Liver (tissue), 8 donors: ENCODE measurements at regions not wholly inside any gene's neighbourhood (a gene's known extent, or its start where the extent isn't known, plus 50 kb on each side); places are given as distances from the start of the nearest gene placed in this dataset.

Experiments
- DNase-seq: peaks from one replicate; pipeline ENCODE4 v3.0.0-alpha.2; 2017; ENCODE audit warnings: low spot score
- H3K27ac ChIP-seq, 2 donors: one replicate each; pipeline ENCODE4 v1.7.0; 2013; ENCODE audit warnings: inconsistent platforms in 2 of 2, low read length in 2 of 2, control low read depth in 1 of 2, low read depth in 1 of 2, mild to moderate bottlenecking in 1 of 2
- H3K27me3 ChIP-seq, 4 donors: one replicate each; pipeline versions ENCODE4 v1.6.1 to v1.7.0; 2013; ENCODE audit warnings: low read length in 3 of 4, inconsistent platforms in 1 of 4, mild to moderate bottlenecking in 1 of 4, moderate library complexity in 1 of 4; ENCODE audit not compliant: control insufficient read depth in 4 of 4, insufficient read depth in 4 of 4
- H3K36me3 ChIP-seq, 4 donors: one replicate each; pipeline versions ENCODE4 v1.6.1 to v1.7.0; 2013; ENCODE audit warnings: low read length in 3 of 4, mild to moderate bottlenecking in 3 of 4, low read depth in 1 of 4, moderate library complexity in 1 of 4; ENCODE audit not compliant: control insufficient read depth in 4 of 4, insufficient read depth in 3 of 4
- H3K4me1 ChIP-seq, 4 donors: one replicate each; pipeline versions ENCODE4 v1.6.1 to v1.7.0; 2013; ENCODE audit warnings: low read length in 3 of 4, mild to moderate bottlenecking in 3 of 4, moderate library complexity in 1 of 4; ENCODE audit not compliant: control insufficient read depth in 4 of 4, insufficient read depth in 4 of 4
- H3K4me3 ChIP-seq, 3 donors: one replicate each; pipeline versions ENCODE4 v1.6.1 to v1.7.0; 2013; ENCODE audit warnings: low read length in 3 of 3, control low read depth in 1 of 3, low read depth in 1 of 3, mild to moderate bottlenecking in 1 of 3
- H3K9ac ChIP-seq, 2 donors: one replicate each; pipeline ENCODE4 v1.7.0; 2013; ENCODE audit warnings: low read length in 2 of 2, mild to moderate bottlenecking in 2 of 2, moderate library complexity in 2 of 2, control low read depth in 1 of 2, low read depth in 1 of 2
- H3K9me3 ChIP-seq, 4 donors: one replicate each; pipeline versions ENCODE4 v1.6.1 to v1.7.0; 2013; ENCODE audit warnings: low read length in 3 of 4; ENCODE audit not compliant: control insufficient read depth in 4 of 4
- ATF3 ChIP-seq: IDR thresholded peaks from 2 replicates; pipeline ENCODE4 v1.6.1; 2016; ENCODE audit warnings: antibody characterized with exemption
- CTCF ChIP-seq: fragments of 150-350 bp; IDR thresholded peaks from 2 replicates; pipeline ENCODE4 v1.5.1; 2017; ENCODE audit warnings: improper control_type of control experiment, low read depth, low read length; ENCODE audit not compliant: missing input control
- EGR1 ChIP-seq, 2 donors: IDR thresholded peaks; 2 replicates each; pipeline ENCODE4 v1.6.1; 2016 to 2018; ENCODE audit warnings: antibody characterized with exemption in 2 of 2, low read depth in 2 of 2
- FOXA1 ChIP-seq: IDR thresholded peaks from 2 replicates; pipeline ENCODE4 v1.6.1; 2016; ENCODE audit warnings: antibody characterized with exemption
- FOXA2 ChIP-seq: IDR thresholded peaks from 2 replicates; pipeline ENCODE4 v1.6.1; 2016; ENCODE audit warnings: antibody characterized with exemption
- GABPA ChIP-seq, 2 donors: IDR thresholded peaks in 1 of 2; conservative IDR thresholded peaks in 1 of 2; 2 replicates each; pipeline ENCODE4 v1.6.1; 2016; ENCODE audit warnings: antibody characterized with exemption in 2 of 2, mild to moderate bottlenecking in 1 of 2, moderate library complexity in 1 of 2
- HNF4A ChIP-seq, 2 donors: conservative IDR thresholded peaks; 2 replicates each; pipeline ENCODE4 v1.6.1; 2016; ENCODE audit warnings: antibody characterized with exemption in 2 of 2, mild to moderate bottlenecking in 2 of 2
- HNF4G ChIP-seq: IDR thresholded peaks from 2 replicates; pipeline ENCODE4 v1.6.1; 2016; ENCODE audit warnings: antibody characterized with exemption
- JUND ChIP-seq, 2 donors: IDR thresholded peaks; 2 replicates each; pipeline ENCODE4 v1.6.1; 2016; ENCODE audit warnings: antibody characterized with exemption in 2 of 2
- MAX ChIP-seq: IDR thresholded peaks from 2 replicates; pipeline ENCODE4 v1.6.1; 2016; ENCODE audit warnings: antibody characterized with exemption
- REST ChIP-seq: IDR thresholded peaks from 2 replicates; pipeline ENCODE4 v1.6.1; 2016; ENCODE audit warnings: antibody characterized with exemption, mild to moderate bottlenecking
- RXRA ChIP-seq, 2 donors: IDR thresholded peaks; 2 replicates each; pipeline ENCODE4 v1.6.1; 2017 to 2018; ENCODE audit warnings: antibody characterized with exemption in 2 of 2, mild to moderate bottlenecking in 1 of 2
- SP1 ChIP-seq: IDR thresholded peaks from 2 replicates; pipeline ENCODE4 v1.6.1; 2018; ENCODE audit warnings: antibody characterized with exemption, mild to moderate bottlenecking
- TAF1 ChIP-seq: conservative IDR thresholded peaks from 2 replicates; pipeline ENCODE4 v1.6.1; 2016; ENCODE audit warnings: antibody characterized with exemption, mild to moderate bottlenecking
- YY1 ChIP-seq: IDR thresholded peaks from 2 replicates; pipeline ENCODE4 v1.6.1; 2016; ENCODE audit warnings: antibody characterized with exemption, mild to moderate bottlenecking
- ZBTB33 ChIP-seq: IDR thresholded peaks from 2 replicates; pipeline ENCODE4 v1.6.1; 2016; ENCODE audit warnings: antibody characterized with exemption
- WGBS: extraction: QIAGEN DNeasy Blood & Tissue Kit; methylation state at CpG from one replicate; pipeline ENCODE4 v1.1.7; 2013; 5-methylcytosine and 5-hydroxymethylcytosine counted together
- donor health status: healthy.
- donor health status: healthy.
- donor health status: healthy.
- donor health status: healthy.
- donor health status: healthy.

GRCh38 chr4:57274082-57274481 lies 163.9 kb upstream of the IGFBP7 start:
- 79% methylated on average over 2 of the region's 2 CpGs for WGBS
- peaks cover 0 to 5% (median under 1%) of the 10 kb centered on the region in 4 donors for H3K9me3 ChIP-seq
- H3K4me3 ChIP-seq: no peak overlapping the region
- no peaks in the 10 kb centered on the region for H3K36me3 ChIP-seq
- TF ChIP-seq ATF3 (no peak), SP1 (no peak), RXRA (IDR thresholded peaks at IDR 0.05) (no peak), FOXA2 (no peak), MAX (no peak), ZBTB33 (no peak), GABPA (IDR thresholded peaks at IDR 0.05 in 1 of 2, conservative IDR thresholded peaks at IDR 0.05 in 1 of 2) (no peak), EGR1 (IDR thresholded peaks at IDR 0.05; ENCODE audit: low read depth in 2 of 2) (no peak), FOXA1 (no peak), TAF1 (no peak), REST (no peak), YY1 (no peak), CTCF (no peak), HNF4A (conservative IDR thresholded peaks at IDR 0.05) (no peak), HNF4G (no peak)
- no peak overlapping the region for H3K9ac ChIP-seq
- no peak overlapping the region for H3K27ac ChIP-seq
- H3K4me1 ChIP-seq: no peaks in the 10 kb centered on the region
- no peak for DNase-seq
- peaks cover 0 to 5% (median 2%) of the 10 kb centered on the region in 4 donors for H3K27me3 ChIP-seq

- Histone ChIP-seq H3K27ac (no peak overlapping the region), H3K36me3 (no peaks in the 10 kb centered on the region), H3K4me1 (no peaks in the 10 kb centered on the region), H3K9me3 (peaks cover 0 to 5% (median under 1%) of the 10 kb centered on the region in 4 donors), H3K27me3 (peaks cover 0 to 5% (median 2%) of the 10 kb centered on the region in 4 donors), H3K4me3 (no peak overlapping the region), H3K9ac (no peak overlapping the region)
- DNase-seq: no peak
- TF ChIP-seq EGR1 (IDR thresholded peaks at IDR 0.05; ENCODE audit: low read depth in 2 of 2) (no peak), SP1 (no peak), ZBTB33 (no peak), ATF3 (no peak), JUND (IDR thresholded peaks at IDR 0.05) (no peak), HNF4G (no peak), FOXA1 (no peak), HNF4A (conservative IDR thresholded peaks at IDR 0.05) (no peak), RXRA (IDR thresholded peaks at IDR 0.05) (no peak), REST (no peak), YY1 (no peak), TAF1 (no peak)
- 37% methylated on average over 7 of the region's 7 CpGs for WGBS
Observed at GRCh38 chr4:57270346-57270745, 160.2 kb upstream of the IGFBP7 start.
